Right lobe of liver (tissue), 6 donors: ENCODE measurements at regions not wholly inside any gene's neighbourhood (a gene's known extent, or its start where the extent isn't known, plus 50 kb on each side); places are given as distances from the start of the nearest gene placed in this dataset.

Source experiments
- ATAC-seq, 4 donors: fragments of 200-7000 bp; cut with Tn5 transposase; one replicate each; pipeline ENCODE4 v1.9.1; 2020; ENCODE audit warnings: mild to moderate bottlenecking in 4 of 4, moderate library complexity in 4 of 4
- DNase-seq, 3 donors: peaks; one replicate each; pipeline ENCODE4 v3.0.0-alpha.2; 2020
- H3K27ac ChIP-seq, 3 donors: fragments of 200-600 bp; one replicate each; pipeline ENCODE4 v1.8.0; 2022
- H3K27me3 ChIP-seq, 2 donors: fragments of 200-600 bp; one replicate each; pipeline ENCODE4 v1.8.0; 2022
- H3K36me3 ChIP-seq, 4 donors: fragments of 200-600 bp; sonication (generic) in 1 of 4; one replicate each; pipeline versions ENCODE4 v1.5.1 to v1.8.0; 2017 to 2022; ENCODE audit warnings: control low read depth in 1 of 4
- H3K4me1 ChIP-seq, 4 donors: fragments of 200-600 bp; sonication (generic) in 1 of 4; one replicate each; pipeline versions ENCODE4 v1.5.1 to v1.8.0; 2017 to 2022; ENCODE audit warnings: control low read depth in 1 of 4
- H3K4me3 ChIP-seq, 3 donors: fragments of 200-600 bp; one replicate each; pipeline ENCODE4 v1.8.0; 2022
- H3K9me3 ChIP-seq, 4 donors: fragments of 200-600 bp; sonication (generic) in 1 of 4; one replicate each; pipeline versions ENCODE4 v1.5.1 to v1.8.0; 2017 to 2022; ENCODE audit warnings: control low read depth in 1 of 4
- POLR2A ChIP-seq: fragments of 450-650 bp; IDR thresholded peaks from one replicate; pipeline ENCODE4 v1.6.1; 2017; ENCODE audit warnings: antibody characterized with exemption, mild to moderate bottlenecking
- WGBS: methylation state at CpG from one replicate; pipeline ENCODE4 v1.1.6; 2018; ENCODE audit warnings: low coverage, low lambda C conversion rate; ENCODE audit not compliant: insufficient coverage; ENCODE audit errors: missing lambda C conversion rate; 5-methylcytosine and 5-hydroxymethylcytosine counted together
- intact Hi-C, 2 donors: fragments of 100-400 bp; cut with DNase I; formaldehyde crosslinking; loops; one replicate each; pipeline versions ENCODE4 v1.11.2 to v1.14.1; 2022
- TF ChIP-seq, protein P1 (sequence below), 4 donors: fragments of 200-600 bp in 3 of 4; fragments of 450-650 bp in 1 of 4; IDR thresholded peaks; one replicate each; pipeline versions ENCODE4 v1.5.1 to v1.8.0; 2016 to 2022; ENCODE audit warnings: antibody characterized with exemption in 4 of 4, mild to moderate bottlenecking in 2 of 4
- donor health status: DM: no; HTN: yes; CAD: no.
- donor health status: DM: no; HTN: no; CAD: no.
- donor health status: DM: no; HTN: no; CAD: no.
- donor health status: DM: no; HTN: yes; CAD: no.
- donor health status: DM: no; HTN: yes; CAD: no.

DNA sequence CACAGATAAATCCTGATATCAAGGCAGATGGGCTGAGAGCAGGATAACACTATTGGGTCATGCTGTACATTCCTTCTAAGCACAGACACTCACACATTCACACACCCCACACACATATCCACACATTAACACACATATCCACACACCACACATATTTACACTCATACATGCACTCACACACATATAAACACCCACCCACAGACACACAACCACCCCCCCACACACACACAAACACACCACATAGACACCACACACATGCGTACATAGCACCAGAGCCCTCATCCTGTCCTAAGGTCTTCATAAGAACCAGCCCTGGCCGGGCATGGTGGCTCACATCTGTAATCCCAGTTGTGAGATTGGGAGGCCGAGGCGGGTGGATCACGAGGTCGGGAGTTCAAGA is 322.3 kb upstream of the ADCY2 start:
- WGBS = 81% methylated on average over 4 of the region's 6 CpGs
- no peaks in the 10 kb centered on the region for H3K27me3 ChIP-seq
- no peaks in the 10 kb centered on the region for H3K36me3 ChIP-seq
- TF ChIP-seq, protein P1, sequence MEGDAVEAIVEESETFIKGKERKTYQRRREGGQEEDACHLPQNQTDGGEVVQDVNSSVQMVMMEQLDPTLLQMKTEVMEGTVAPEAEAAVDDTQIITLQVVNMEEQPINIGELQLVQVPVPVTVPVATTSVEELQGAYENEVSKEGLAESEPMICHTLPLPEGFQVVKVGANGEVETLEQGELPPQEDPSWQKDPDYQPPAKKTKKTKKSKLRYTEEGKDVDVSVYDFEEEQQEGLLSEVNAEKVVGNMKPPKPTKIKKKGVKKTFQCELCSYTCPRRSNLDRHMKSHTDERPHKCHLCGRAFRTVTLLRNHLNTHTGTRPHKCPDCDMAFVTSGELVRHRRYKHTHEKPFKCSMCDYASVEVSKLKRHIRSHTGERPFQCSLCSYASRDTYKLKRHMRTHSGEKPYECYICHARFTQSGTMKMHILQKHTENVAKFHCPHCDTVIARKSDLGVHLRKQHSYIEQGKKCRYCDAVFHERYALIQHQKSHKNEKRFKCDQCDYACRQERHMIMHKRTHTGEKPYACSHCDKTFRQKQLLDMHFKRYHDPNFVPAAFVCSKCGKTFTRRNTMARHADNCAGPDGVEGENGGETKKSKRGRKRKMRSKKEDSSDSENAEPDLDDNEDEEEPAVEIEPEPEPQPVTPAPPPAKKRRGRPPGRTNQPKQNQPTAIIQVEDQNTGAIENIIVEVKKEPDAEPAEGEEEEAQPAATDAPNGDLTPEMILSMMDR (IDR thresholded peaks at IDR 0.05) = no peak
- no peak for TF ChIP-seq POLR2A
- DNase-seq (no peak), ATAC-seq (no peak)
- no peak overlapping the region for H3K4me3 ChIP-seq
- no peaks in the 10 kb centered on the region for H3K4me1 ChIP-seq
- intact Hi-C loops = no loop called here
- no peaks in the 10 kb centered on the region for H3K9me3 ChIP-seq
- no peak overlapping the region for H3K27ac ChIP-seq

DNA sequence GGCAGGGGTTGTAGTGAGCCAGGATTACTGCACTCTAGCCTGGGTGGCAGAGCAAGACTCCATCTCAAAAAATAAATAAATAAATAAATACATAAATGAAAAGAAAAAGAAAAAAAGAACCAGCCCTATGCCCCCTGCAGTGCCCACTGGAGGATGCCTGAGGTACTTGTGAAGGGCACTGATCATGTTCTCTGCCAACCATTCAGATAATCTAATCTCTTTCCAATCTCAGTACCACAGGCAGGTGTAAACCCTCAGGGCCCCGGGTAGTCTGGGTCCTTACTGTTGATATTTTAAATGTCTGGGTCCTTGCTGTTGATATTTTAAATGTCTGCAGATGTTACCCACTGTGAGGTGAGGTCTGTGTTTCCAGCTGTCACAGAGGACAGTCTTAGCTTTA is 321.8 kb upstream of the ADCY2 start:
- Histone ChIP-seq H3K27me3 (no peaks in the 10 kb centered on the region), H3K27ac (no peak overlapping the region), H3K4me3 (no peak overlapping the region), H3K9me3 (no peaks in the 10 kb centered on the region), H3K36me3 (no peaks in the 10 kb centered on the region), H3K4me1 (no peaks in the 10 kb centered on the region)
- ATAC-seq (no peak), DNase-seq (no peak)
- 43% methylated on average over 1 of the region's 1 CpG for WGBS
- TF ChIP-seq, protein P1 (IDR thresholded peaks at IDR 0.05) = no peak
- no peak for TF ChIP-seq POLR2A
- intact Hi-C loops = no loop called here

DNA sequence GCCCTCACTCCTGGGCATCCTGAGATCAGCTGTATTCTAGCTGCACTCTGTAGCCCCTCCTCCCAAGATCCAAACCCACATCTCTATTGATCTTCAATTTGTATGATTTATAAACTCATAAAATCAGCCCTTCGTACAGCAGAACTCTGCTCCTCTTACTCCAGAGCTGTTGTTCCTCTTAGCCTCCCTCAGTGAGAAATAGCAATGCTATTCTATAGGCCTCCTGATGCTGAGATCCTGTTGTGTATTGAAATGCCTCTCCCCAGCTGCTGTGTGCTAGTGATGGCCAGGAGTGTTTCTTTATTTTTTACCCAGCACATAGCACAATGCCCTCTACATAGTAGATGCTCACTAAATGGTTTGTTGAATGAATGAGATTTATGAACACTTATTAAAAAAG is 320.5 kb upstream of the ADCY2 start:
- ATAC-seq (no peak), DNase-seq (no peak)
- Histone ChIP-seq H3K4me3 (no peak overlapping the region), H3K27me3 (no peaks in the 10 kb centered on the region), H3K9me3 (no peaks in the 10 kb centered on the region), H3K4me1 (no peaks in the 10 kb centered on the region), H3K27ac (no peak overlapping the region), H3K36me3 (no peaks in the 10 kb centered on the region)
- intact Hi-C loops = no loop called here
- 56% methylated on average over 1 of the region's 1 CpG for WGBS
- TF ChIP-seq, protein P1 (IDR thresholded peaks at IDR 0.05) = no peak
- no peak for TF ChIP-seq POLR2A

DNA sequence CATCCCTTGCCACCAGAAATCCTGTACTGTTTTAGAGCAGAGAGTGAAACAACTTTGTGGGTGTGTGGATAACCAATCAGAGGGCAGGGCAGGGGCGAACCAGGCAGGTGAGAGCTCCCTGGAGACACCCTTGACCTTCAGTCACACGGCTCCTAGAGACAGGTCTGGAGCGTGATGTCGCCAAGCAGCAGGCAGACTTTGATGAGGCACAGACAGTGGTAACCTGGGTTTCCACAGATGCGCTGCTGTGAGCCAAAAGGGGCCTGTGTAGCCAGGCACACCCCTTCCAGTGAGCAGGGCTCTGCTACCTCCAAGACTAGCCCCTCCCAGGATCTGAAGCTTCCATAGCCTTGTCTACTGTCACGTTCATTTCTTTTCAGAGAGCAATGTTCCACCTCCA is 317.8 kb upstream of the ADCY2 start:
- no peaks in the 10 kb centered on the region for H3K4me1 ChIP-seq
- no peak for TF ChIP-seq POLR2A
- TF ChIP-seq, protein P1 (IDR thresholded peaks at IDR 0.05) = no peak
- no peaks in the 10 kb centered on the region for H3K27me3 ChIP-seq
- intact Hi-C loops = no loop called here
- H3K36me3 ChIP-seq = no peaks in the 10 kb centered on the region
- ATAC-seq (no peak), DNase-seq (no peak)
- H3K27ac ChIP-seq = no peak overlapping the region
- H3K9me3 ChIP-seq = no peaks in the 10 kb centered on the region
- no peak overlapping the region for H3K4me3 ChIP-seq
- 20% methylated on average over 2 of the region's 6 CpGs for WGBS

DNA sequence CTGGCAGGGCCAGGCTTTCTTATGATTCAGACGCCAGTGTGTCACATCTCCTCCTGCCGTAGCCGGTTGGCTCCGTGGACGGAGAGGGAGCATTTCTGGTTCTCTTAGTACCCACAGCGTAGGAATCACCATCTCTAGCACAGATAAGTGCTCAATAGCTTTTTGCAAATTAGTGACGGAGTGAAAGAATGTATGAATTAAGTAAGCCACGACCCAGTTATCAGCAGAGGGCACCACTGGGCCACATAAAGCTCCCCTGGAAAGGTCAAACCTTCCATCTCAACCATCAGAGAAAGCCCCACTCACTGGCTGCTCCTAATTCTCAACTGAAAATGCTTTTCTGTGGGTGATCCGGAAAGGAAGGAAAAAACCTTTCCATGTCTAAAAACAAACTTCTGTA is 317.0 kb upstream of the ADCY2 start:
- H3K4me3 ChIP-seq = no peak overlapping the region
- ATAC-seq (peak; percentile 28 to 75 (median 54)), DNase-seq (no peak)
- intact Hi-C loops = no loop called here
- TF ChIP-seq, protein P1 (IDR thresholded peaks at IDR 0.05) = peak in 3 of 4 donors; percentile 24 to 55 (median 27)
- no peak for TF ChIP-seq POLR2A
- 40% methylated on average over 9 of the region's 9 CpGs for WGBS
- H3K27me3 ChIP-seq = no peaks in the 10 kb centered on the region
- H3K36me3 ChIP-seq = no peaks in the 10 kb centered on the region
- H3K4me1 ChIP-seq = no peaks in the 10 kb centered on the region
- H3K27ac ChIP-seq = no peak overlapping the region
- no peaks in the 10 kb centered on the region for H3K9me3 ChIP-seq
